WTC11 (cell line): ENCODE measurements at regions not wholly inside any gene's neighbourhood (a gene's known extent, or its start where the extent isn't known, plus 50 kb on each side); places are given as distances from the start of the nearest gene placed in this dataset.

ENCODE experiments used
- ATAC-seq: fragments of 200-7000 bp; cut with Tn5 transposase; 2 replicates; pipeline ENCODE4 v1.10.0; 2021; ENCODE audit warnings: mild to moderate bottlenecking, moderate library complexity
- CTCF ChIA-PET: fragments of 300-600 bp; sonication (Branson Sonifier 250); formaldehyde crosslinking; loops from one replicate; lab custom pipeline; 2021; ENCODE audit warnings: antibody characterized with exemption; lab: Charles Lee
- POLR2A ChIA-PET: fragments of 350-600 bp; sonication (Branson Sonifier 250); formaldehyde crosslinking; loops from one replicate; lab custom pipeline; 2021; ENCODE audit warnings: antibody characterized with exemption; lab: Charles Lee
- DNase-seq: peaks from one replicate; pipeline ENCODE4 v3.0.0; 2021; ENCODE audit warnings: low spot score
- H3K27ac Mint-ChIP-seq: 2 replicates; pipeline ENCODE4 v1.8.0; 2021; ENCODE audit warnings: mixed read lengths
- H3K27me3 Mint-ChIP-seq: 2 replicates; pipeline ENCODE4 v1.8.0; 2021; ENCODE audit warnings: low read depth, mild to moderate bottlenecking, moderate library complexity, mixed read lengths
- H3K36me3 Mint-ChIP-seq: 2 replicates; pipeline ENCODE4 v1.8.0; 2021; ENCODE audit warnings: mixed read lengths
- H3K4me1 Mint-ChIP-seq: 2 replicates; pipeline ENCODE4 v1.8.0; 2022; ENCODE audit warnings: mixed read lengths
- H3K4me3 Mint-ChIP-seq: 2 replicates; pipeline ENCODE4 v1.8.0; 2021; ENCODE audit warnings: mild to moderate bottlenecking, moderate library complexity, mixed read lengths
- H3K9me3 Mint-ChIP-seq: 2 replicates; pipeline ENCODE4 v1.8.0; 2021; ENCODE audit warnings: mixed read lengths
- ELF4 ChIP-seq: sonication (generic); formaldehyde crosslinking; IDR thresholded peaks from 2 replicates; pipeline ENCODE4 v1.8.1; 2022; ENCODE audit warnings: low read depth, mild to moderate bottlenecking, moderate library complexity, missing genetic modification reagents
- ETV6 ChIP-seq: sonication (generic); formaldehyde crosslinking; IDR thresholded peaks from 2 replicates; pipeline ENCODE4 v1.8.1; 2022; ENCODE audit warnings: mild to moderate bottlenecking, missing genetic modification reagents
- IRF2 ChIP-seq: sonication (generic); formaldehyde crosslinking; IDR thresholded peaks from 2 replicates; pipeline ENCODE4 v1.8.0; 2022; ENCODE audit warnings: low read depth, missing genetic modification reagents, borderline replicate concordance
- JUN ChIP-seq: sonication (generic); formaldehyde crosslinking; IDR thresholded peaks from 2 replicates; pipeline ENCODE4 v1.8.0; 2023; ENCODE audit warnings: mild to moderate bottlenecking, missing genetic modification reagents
- MXD4 ChIP-seq: fragments of 250-450 bp; sonication (Bioruptor Pico); IDR thresholded peaks from 2 replicates; pipeline ENCODE4 v1.8.0; 2021; ENCODE audit warnings: mild to moderate bottlenecking, moderate library complexity, borderline replicate concordance
- NR2C2 ChIP-seq: sonication (generic); formaldehyde crosslinking; IDR thresholded peaks from 2 replicates; pipeline ENCODE4 v1.8.0; 2022; ENCODE audit warnings: mild to moderate bottlenecking, missing genetic modification reagents
- NR3C1 ChIP-seq: sonication (generic); formaldehyde crosslinking; conservative IDR thresholded peaks from 2 replicates; pipeline ENCODE4 v1.8.1; 2023; ENCODE audit warnings: low read depth, mild to moderate bottlenecking, missing genetic modification reagents
- OVOL2 ChIP-seq: fragments of 250-450 bp; sonication (Bioruptor Pico); IDR thresholded peaks from 2 replicates; pipeline ENCODE4 v1.9.0; 2021; ENCODE audit warnings: mild to moderate bottlenecking, borderline replicate concordance
- SMAD3 ChIP-seq: sonication (generic); formaldehyde crosslinking; IDR thresholded peaks from 2 replicates; pipeline ENCODE4 v1.8.0; 2022; ENCODE audit warnings: missing genetic modification reagents, mild to moderate bottlenecking, borderline replicate concordance
- SMAD4 ChIP-seq: sonication (generic); formaldehyde crosslinking; IDR thresholded peaks from 2 replicates; pipeline ENCODE4 v1.8.0; 2022; ENCODE audit warnings: mild to moderate bottlenecking, missing genetic modification reagents
- SOX15 ChIP-seq: fragments of 250-450 bp; sonication (Bioruptor Pico); IDR thresholded peaks from 2 replicates; pipeline ENCODE4 v1.9.0; 2021; ENCODE audit warnings: mild to moderate bottlenecking
- ZNF416 ChIP-seq: fragments of 250-450 bp; sonication (Bioruptor Pico); IDR thresholded peaks from 2 replicates; pipeline ENCODE4 v1.9.0; 2021; ENCODE audit warnings: mild to moderate bottlenecking, inconsistent platforms
- TF ChIP-seq, protein P1 (sequence below): sonication (generic); formaldehyde crosslinking; IDR thresholded peaks from 2 replicates; pipeline ENCODE4 v1.8.1; 2023; ENCODE audit warnings: mild to moderate bottlenecking, missing genetic modification reagents
- TF ChIP-seq, protein P2 (sequence below): fragments of 250-450 bp; sonication (Bioruptor Pico); conservative IDR thresholded peaks from 2 replicates; pipeline ENCODE4 v1.9.0; 2021; ENCODE audit warnings: mild to moderate bottlenecking
- TF ChIP-seq, protein P3 (sequence below): sonication (generic); formaldehyde crosslinking; IDR thresholded peaks from 2 replicates; pipeline ENCODE4 v1.8.1; 2023; ENCODE audit warnings: mild to moderate bottlenecking, missing genetic modification reagents
- TF ChIP-seq, protein P4 (sequence below): sonication (generic); formaldehyde crosslinking; IDR thresholded peaks from 2 replicates; pipeline ENCODE4 v1.8.0; 2023; ENCODE audit warnings: missing genetic modification reagents, mild to moderate bottlenecking, borderline replicate concordance
- TF ChIP-seq, protein P5 (sequence below): sonication (generic); formaldehyde crosslinking; conservative IDR thresholded peaks from 2 replicates; pipeline ENCODE4 v1.8.1; 2023; ENCODE audit warnings: mild to moderate bottlenecking, low read depth, missing genetic modification reagents, moderate library complexity
- TF ChIP-seq, protein P6 (sequence below): sonication (generic); formaldehyde crosslinking; IDR thresholded peaks from 2 replicates; pipeline ENCODE4 v1.8.1; 2023; ENCODE audit warnings: mild to moderate bottlenecking, missing genetic modification reagents, borderline replicate concordance
- TF ChIP-seq, protein P7 (sequence below): sonication (generic); formaldehyde crosslinking; conservative IDR thresholded peaks from 2 replicates; pipeline ENCODE4 v1.8.1; 2022; ENCODE audit warnings: mild to moderate bottlenecking, missing genetic modification reagents

DNA sequence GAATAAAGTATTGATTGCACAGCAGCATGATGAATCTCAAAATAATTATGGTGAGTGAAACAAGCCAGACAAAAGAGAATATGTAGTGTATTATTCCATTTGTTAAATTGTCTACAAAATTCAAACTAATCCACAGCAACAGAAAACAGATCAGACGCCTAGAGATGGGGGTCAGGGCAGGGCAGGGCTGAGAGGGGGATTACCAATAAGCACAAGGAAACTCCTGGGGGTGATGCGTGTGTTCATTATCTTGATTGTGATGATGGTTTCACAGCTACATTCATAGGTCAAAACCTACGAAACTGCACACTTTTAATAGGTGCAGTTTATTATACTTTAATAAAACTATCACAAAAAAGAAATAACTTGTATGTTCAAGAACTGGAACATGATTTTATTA is 132.7 kb upstream of the CDK6 start (continued):
- TF ChIP-seq, protein P1, sequence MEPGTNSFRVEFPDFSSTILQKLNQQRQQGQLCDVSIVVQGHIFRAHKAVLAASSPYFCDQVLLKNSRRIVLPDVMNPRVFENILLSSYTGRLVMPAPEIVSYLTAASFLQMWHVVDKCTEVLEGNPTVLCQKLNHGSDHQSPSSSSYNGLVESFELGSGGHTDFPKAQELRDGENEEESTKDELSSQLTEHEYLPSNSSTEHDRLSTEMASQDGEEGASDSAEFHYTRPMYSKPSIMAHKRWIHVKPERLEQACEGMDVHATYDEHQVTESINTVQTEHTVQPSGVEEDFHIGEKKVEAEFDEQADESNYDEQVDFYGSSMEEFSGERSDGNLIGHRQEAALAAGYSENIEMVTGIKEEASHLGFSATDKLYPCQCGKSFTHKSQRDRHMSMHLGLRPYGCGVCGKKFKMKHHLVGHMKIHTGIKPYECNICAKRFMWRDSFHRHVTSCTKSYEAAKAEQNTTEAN (CRISPR knock-in tag), result no peak
- TF ChIP-seq, protein P2, sequence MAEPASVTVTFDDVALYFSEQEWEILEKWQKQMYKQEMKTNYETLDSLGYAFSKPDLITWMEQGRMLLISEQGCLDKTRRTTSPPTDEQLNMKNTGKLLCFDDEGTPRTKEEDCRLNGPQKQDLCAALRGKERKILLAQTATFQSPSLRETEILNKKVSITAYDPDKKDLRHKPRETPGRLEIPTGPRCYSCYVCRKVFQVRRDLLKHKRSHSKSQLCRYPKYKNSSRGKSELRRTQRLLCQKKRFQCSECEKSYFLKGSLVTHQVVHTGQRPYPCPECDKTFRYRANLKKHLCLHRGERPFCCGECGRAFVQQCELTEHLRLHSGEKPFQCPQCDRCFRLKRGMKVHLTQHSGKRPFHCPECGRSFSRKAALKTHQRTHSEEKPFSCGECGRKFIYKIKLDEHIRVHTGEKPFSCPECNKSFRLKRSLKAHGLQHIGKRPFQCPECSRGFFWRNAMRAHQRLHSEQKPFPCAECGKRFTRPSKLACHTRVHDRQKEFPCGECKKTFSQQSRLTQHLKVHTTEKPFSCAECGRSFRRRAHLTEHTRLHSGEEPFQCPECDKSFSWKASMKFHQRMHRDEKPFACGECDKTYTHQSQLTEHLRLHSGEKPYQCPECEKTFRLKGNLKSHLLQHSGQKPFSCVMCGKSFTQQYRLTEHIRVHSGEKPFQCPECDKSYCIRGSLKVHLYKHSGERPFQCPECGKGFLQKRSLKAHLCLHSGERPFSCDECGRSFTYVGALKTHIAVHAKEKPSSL (CRISPR knock-in tag), result no peak
- no peak for TF ChIP-seq SMAD4 (CRISPR knock-in tag)
- no peak for TF ChIP-seq OVOL2

DNA sequence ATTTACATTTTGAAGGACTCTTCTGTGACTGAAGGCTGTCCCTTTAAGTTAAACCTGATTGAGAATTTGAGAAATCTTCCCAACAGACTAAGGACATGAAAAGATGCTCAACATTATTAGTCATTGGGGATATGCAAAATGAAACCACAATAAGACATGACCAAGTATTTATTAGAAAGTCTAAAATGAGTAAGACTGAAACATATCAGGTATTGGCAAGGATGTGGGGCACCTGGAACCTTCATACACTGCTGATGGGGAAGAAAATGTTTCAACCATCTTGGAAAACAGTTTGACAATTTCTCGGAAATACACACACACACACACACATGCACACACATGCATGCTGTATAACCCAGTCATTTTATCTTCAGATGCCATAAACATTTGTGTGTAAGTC is 132.1 kb upstream of the CDK6 start:
- POLR2A ChIA-PET, result no interaction called here
- DNase-seq, result no peak
- no peak for TF ChIP-seq ETV6 (CRISPR knock-in tag)
- TF ChIP-seq NR2C2 (CRISPR knock-in tag), result no peak
- TF ChIP-seq, protein P3, sequence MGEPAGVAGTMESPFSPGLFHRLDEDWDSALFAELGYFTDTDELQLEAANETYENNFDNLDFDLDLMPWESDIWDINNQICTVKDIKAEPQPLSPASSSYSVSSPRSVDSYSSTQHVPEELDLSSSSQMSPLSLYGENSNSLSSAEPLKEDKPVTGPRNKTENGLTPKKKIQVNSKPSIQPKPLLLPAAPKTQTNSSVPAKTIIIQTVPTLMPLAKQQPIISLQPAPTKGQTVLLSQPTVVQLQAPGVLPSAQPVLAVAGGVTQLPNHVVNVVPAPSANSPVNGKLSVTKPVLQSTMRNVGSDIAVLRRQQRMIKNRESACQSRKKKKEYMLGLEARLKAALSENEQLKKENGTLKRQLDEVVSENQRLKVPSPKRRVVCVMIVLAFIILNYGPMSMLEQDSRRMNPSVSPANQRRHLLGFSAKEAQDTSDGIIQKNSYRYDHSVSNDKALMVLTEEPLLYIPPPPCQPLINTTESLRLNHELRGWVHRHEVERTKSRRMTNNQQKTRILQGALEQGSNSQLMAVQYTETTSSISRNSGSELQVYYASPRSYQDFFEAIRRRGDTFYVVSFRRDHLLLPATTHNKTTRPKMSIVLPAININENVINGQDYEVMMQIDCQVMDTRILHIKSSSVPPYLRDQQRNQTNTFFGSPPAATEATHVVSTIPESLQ (CRISPR knock-in tag), result no peak
- TF ChIP-seq, protein P4, sequence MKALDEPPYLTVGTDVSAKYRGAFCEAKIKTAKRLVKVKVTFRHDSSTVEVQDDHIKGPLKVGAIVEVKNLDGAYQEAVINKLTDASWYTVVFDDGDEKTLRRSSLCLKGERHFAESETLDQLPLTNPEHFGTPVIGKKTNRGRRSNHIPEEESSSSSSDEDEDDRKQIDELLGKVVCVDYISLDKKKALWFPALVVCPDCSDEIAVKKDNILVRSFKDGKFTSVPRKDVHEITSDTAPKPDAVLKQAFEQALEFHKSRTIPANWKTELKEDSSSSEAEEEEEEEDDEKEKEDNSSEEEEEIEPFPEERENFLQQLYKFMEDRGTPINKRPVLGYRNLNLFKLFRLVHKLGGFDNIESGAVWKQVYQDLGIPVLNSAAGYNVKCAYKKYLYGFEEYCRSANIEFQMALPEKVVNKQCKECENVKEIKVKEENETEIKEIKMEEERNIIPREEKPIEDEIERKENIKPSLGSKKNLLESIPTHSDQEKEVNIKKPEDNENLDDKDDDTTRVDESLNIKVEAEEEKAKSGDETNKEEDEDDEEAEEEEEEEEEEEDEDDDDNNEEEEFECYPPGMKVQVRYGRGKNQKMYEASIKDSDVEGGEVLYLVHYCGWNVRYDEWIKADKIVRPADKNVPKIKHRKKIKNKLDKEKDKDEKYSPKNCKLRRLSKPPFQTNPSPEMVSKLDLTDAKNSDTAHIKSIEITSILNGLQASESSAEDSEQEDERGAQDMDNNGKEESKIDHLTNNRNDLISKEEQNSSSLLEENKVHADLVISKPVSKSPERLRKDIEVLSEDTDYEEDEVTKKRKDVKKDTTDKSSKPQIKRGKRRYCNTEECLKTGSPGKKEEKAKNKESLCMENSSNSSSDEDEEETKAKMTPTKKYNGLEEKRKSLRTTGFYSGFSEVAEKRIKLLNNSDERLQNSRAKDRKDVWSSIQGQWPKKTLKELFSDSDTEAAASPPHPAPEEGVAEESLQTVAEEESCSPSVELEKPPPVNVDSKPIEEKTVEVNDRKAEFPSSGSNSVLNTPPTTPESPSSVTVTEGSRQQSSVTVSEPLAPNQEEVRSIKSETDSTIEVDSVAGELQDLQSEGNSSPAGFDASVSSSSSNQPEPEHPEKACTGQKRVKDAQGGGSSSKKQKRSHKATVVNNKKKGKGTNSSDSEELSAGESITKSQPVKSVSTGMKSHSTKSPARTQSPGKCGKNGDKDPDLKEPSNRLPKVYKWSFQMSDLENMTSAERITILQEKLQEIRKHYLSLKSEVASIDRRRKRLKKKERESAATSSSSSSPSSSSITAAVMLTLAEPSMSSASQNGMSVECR (CRISPR knock-in tag), result no peak
- no peak for TF ChIP-seq SMAD3
- TF ChIP-seq, protein P5, sequence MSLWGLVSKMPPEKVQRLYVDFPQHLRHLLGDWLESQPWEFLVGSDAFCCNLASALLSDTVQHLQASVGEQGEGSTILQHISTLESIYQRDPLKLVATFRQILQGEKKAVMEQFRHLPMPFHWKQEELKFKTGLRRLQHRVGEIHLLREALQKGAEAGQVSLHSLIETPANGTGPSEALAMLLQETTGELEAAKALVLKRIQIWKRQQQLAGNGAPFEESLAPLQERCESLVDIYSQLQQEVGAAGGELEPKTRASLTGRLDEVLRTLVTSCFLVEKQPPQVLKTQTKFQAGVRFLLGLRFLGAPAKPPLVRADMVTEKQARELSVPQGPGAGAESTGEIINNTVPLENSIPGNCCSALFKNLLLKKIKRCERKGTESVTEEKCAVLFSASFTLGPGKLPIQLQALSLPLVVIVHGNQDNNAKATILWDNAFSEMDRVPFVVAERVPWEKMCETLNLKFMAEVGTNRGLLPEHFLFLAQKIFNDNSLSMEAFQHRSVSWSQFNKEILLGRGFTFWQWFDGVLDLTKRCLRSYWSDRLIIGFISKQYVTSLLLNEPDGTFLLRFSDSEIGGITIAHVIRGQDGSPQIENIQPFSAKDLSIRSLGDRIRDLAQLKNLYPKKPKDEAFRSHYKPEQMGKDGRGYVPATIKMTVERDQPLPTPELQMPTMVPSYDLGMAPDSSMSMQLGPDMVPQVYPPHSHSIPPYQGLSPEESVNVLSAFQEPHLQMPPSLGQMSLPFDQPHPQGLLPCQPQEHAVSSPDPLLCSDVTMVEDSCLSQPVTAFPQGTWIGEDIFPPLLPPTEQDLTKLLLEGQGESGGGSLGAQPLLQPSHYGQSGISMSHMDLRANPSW, result no peak
- no peak for TF ChIP-seq ELF4
- TF ChIP-seq, protein P6, sequence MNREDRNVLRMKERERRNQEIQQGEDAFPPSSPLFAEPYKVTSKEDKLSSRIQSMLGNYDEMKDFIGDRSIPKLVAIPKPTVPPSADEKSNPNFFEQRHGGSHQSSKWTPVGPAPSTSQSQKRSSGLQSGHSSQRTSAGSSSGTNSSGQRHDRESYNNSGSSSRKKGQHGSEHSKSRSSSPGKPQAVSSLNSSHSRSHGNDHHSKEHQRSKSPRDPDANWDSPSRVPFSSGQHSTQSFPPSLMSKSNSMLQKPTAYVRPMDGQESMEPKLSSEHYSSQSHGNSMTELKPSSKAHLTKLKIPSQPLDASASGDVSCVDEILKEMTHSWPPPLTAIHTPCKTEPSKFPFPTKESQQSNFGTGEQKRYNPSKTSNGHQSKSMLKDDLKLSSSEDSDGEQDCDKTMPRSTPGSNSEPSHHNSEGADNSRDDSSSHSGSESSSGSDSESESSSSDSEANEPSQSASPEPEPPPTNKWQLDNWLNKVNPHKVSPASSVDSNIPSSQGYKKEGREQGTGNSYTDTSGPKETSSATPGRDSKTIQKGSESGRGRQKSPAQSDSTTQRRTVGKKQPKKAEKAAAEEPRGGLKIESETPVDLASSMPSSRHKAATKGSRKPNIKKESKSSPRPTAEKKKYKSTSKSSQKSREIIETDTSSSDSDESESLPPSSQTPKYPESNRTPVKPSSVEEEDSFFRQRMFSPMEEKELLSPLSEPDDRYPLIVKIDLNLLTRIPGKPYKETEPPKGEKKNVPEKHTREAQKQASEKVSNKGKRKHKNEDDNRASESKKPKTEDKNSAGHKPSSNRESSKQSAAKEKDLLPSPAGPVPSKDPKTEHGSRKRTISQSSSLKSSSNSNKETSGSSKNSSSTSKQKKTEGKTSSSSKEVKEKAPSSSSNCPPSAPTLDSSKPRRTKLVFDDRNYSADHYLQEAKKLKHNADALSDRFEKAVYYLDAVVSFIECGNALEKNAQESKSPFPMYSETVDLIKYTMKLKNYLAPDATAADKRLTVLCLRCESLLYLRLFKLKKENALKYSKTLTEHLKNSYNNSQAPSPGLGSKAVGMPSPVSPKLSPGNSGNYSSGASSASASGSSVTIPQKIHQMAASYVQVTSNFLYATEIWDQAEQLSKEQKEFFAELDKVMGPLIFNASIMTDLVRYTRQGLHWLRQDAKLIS, result no peak
- no peak for TF ChIP-seq MXD4 (CRISPR knock-in tag)
- no peak for TF ChIP-seq SMAD4 (CRISPR knock-in tag)
- no peak for TF ChIP-seq JUN (CRISPR knock-in tag)
- TF ChIP-seq IRF2 (CRISPR knock-in tag), result no peak
- no peak for TF ChIP-seq NR3C1 (CRISPR knock-in tag)
- TF ChIP-seq ZNF416 (CRISPR knock-in tag), result no peak
- TF ChIP-seq, protein P7, sequence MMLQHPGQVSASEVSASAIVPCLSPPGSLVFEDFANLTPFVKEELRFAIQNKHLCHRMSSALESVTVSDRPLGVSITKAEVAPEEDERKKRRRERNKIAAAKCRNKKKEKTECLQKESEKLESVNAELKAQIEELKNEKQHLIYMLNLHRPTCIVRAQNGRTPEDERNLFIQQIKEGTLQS, result no peak
- no peak for TF ChIP-seq SOX15 (CRISPR knock-in tag)

More for the DNA sequence above, 132.1 kb upstream of the CDK6 start:
- no peak for ATAC-seq
- no peaks in the 10 kb centered on the region for H3K4me1 Mint-ChIP-seq
- H3K4me3 Mint-ChIP-seq, result no peak overlapping the region
- no peaks in the 10 kb centered on the region for H3K27me3 Mint-ChIP-seq
- no peaks in the 10 kb centered on the region for H3K36me3 Mint-ChIP-seq
- no peaks in the 10 kb centered on the region for H3K9me3 Mint-ChIP-seq
- CTCF ChIA-PET, result no interaction called here
- H3K27ac Mint-ChIP-seq, result no peak overlapping the region
